ENCODE measurements at regions not wholly inside any gene's neighbourhood (a gene's known extent, or its start where the extent isn't known, plus 50 kb on each side); places are given as distances from the start of the nearest gene placed in this dataset.

DNA sequence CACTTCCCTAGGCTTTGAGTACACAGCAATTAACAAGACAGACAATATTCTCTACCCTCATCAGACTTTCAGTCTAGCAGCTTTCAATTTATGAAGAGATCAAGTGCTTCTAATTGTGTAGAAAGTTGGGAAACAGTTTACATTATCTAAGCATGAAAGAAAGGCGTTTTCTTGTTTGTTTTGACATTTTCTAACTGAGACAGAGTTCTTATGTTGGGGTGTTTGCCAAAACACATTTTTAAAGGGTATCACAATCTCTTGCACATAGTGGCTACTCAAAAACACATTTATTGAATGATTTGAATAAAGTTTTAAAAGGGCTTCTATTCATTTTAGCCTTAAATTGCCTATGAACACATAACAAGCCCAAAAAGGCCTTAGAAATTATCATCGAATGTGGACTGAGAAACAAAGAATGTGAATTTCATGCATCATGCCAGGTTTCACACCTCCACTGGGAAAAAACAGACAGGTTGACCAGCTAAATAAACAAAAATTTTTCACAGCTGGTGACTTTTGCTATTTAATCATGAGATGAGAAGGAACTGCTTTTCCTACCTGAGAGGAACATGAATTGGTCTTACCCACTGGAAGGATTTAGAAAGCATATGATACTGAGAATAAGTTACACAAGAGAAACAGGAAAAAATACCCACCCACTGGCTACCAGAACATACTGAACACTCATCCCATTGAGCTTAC is 394.5 kb upstream of the PKN2 start:
- Histone ChIP-seq H3K9ac (ENCODE audit: control insufficient read depth, insufficient read depth, low read length) (no peak overlapping the region), H3K27me3 (replicated peaks in 1 of 2; ENCODE audit: control insufficient read depth in 2 of 2, insufficient read depth in 2 of 2, low read length in 1 of 2) (no peaks in the 10 kb centered on the region), H3K79me2 (ENCODE audit: control insufficient read depth, insufficient read depth, low read length) (no peaks in the 10 kb centered on the region), H3K36me3 (ENCODE audit: control insufficient read depth in 2 of 2, insufficient read depth in 2 of 2, low read length in 1 of 2) (no peaks in the 10 kb centered on the region), H3K9me3 (replicated peaks; ENCODE audit: control insufficient read depth, insufficient read depth, low read length) (no peaks in the 10 kb centered on the region), H4K20me1 (ENCODE audit: control insufficient read depth, insufficient read depth) (no peaks in the 10 kb centered on the region), H2AFZ (ENCODE audit: control insufficient read depth, low read depth, low read length) (no peak overlapping the region), H3K4me2 (ENCODE audit: control insufficient read depth, insufficient read depth) (no peak overlapping the region), H3K27ac (ENCODE audit: control insufficient read depth, insufficient read depth) (no peak overlapping the region), H3K4me1 (ENCODE audit: control insufficient read depth, insufficient read depth, low read length) (no peaks in the 10 kb centered on the region), H3K4me3 (no peak overlapping the region)
- SMC1A ChIA-PET (ENCODE audit: uncharacterized antibody, unreplicated experiment): no interaction called here
- ATAC-seq (no peak), FAIRE-seq (no peak), DNase-seq (ENCODE audit: low read depth, low spot score) (no peak)
- no TSS peak for BruUV-seq (replicated peaks)
- in situ Hi-C loops (cut with MboI): no loop called here
- intact Hi-C loops (cut with micrococcal nuclease; ENCODE audit: unreplicated experiment): loop anchor here (10.0 kb wide), 1 partner anchor 55 kb away; no protein-coding TSS in a partner anchor
- RAD21 ChIA-PET (ENCODE audit: unreplicated experiment): no interaction called here
- CTCF ChIA-PET: no interaction called here
- 15% methylated on average over 2 of the region's 2 CpGs for WGBS (ENCODE audit: insufficient coverage, insufficient replicate concordance, low lambda C conversion rate, missing lambda C conversion rate)
- POLR2A ChIA-PET: no interaction called here
- no peak for TF ChIP-seq MXI1 (IDR thresholded peaks at IDR 0.05; ENCODE audit: low read depth, low read length)
- TF ChIP-seq NFYA (IDR thresholded peaks at IDR 0.05; ENCODE audit: borderline replicate concordance, low read depth, low read length): no peak
- no peak for TF ChIP-seq ZNF207 (IDR thresholded peaks at IDR 0.05; ENCODE audit: borderline replicate concordance)
- TF ChIP-seq, protein P1, sequence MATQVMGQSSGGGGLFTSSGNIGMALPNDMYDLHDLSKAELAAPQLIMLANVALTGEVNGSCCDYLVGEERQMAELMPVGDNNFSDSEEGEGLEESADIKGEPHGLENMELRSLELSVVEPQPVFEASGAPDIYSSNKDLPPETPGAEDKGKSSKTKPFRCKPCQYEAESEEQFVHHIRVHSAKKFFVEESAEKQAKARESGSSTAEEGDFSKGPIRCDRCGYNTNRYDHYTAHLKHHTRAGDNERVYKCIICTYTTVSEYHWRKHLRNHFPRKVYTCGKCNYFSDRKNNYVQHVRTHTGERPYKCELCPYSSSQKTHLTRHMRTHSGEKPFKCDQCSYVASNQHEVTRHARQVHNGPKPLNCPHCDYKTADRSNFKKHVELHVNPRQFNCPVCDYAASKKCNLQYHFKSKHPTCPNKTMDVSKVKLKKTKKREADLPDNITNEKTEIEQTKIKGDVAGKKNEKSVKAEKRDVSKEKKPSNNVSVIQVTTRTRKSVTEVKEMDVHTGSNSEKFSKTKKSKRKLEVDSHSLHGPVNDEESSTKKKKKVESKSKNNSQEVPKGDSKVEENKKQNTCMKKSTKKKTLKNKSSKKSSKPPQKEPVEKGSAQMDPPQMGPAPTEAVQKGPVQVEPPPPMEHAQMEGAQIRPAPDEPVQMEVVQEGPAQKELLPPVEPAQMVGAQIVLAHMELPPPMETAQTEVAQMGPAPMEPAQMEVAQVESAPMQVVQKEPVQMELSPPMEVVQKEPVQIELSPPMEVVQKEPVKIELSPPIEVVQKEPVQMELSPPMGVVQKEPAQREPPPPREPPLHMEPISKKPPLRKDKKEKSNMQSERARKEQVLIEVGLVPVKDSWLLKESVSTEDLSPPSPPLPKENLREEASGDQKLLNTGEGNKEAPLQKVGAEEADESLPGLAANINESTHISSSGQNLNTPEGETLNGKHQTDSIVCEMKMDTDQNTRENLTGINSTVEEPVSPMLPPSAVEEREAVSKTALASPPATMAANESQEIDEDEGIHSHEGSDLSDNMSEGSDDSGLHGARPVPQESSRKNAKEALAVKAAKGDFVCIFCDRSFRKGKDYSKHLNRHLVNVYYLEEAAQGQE (IDR thresholded peaks at IDR 0.05; ENCODE audit: low read depth, low read length): no peak
- TF ChIP-seq SMAD1 (IDR thresholded peaks at IDR 0.05; ENCODE audit: low read depth, partially characterized antibody): no peak
- TF ChIP-seq, protein P2, sequence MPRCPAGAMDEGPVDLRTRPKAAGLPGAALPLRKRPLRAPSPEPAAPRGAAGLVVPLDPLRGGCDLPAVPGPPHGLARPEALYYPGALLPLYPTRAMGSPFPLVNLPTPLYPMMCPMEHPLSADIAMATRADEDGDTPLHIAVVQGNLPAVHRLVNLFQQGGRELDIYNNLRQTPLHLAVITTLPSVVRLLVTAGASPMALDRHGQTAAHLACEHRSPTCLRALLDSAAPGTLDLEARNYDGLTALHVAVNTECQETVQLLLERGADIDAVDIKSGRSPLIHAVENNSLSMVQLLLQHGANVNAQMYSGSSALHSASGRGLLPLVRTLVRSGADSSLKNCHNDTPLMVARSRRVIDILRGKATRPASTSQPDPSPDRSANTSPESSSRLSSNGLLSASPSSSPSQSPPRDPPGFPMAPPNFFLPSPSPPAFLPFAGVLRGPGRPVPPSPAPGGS (IDR thresholded peaks at IDR 0.05; ENCODE audit: borderline replicate concordance, insufficient read depth, low read depth, low read length, poor library complexity, severe bottlenecking): no peak
- TF ChIP-seq SPI1 (IDR thresholded peaks at IDR 0.05; ENCODE audit: borderline replicate concordance, insufficient read depth, low read depth, low read length): no peak
- TF ChIP-seq CHD1 (IDR thresholded peaks at IDR 0.05; ENCODE audit: low read depth, low read length): no peak
- no peak for TF ChIP-seq CBX3 (IDR thresholded peaks at IDR 0.05; ENCODE audit: borderline replicate concordance, low read depth)
- TF ChIP-seq SIX5 (IDR thresholded peaks at IDR 0.05; ENCODE audit: low read depth, low read length, severe bottlenecking): no peak
- TF ChIP-seq SREBF1 (IDR thresholded peaks at IDR 0.05; ENCODE audit: low read length): no peak
- TF ChIP-seq NFXL1 (IDR thresholded peaks at IDR 0.05; ENCODE audit: borderline replicate concordance): no peak
- no peak for TF ChIP-seq ZZZ3 (IDR thresholded peaks at IDR 0.05; ENCODE audit: control insufficient read depth, insufficient read length, low read depth)
- no peak for TF ChIP-seq GATAD2B (conservative IDR thresholded peaks at IDR 0.05; ENCODE audit: low read depth)
- TF ChIP-seq, protein P3, sequence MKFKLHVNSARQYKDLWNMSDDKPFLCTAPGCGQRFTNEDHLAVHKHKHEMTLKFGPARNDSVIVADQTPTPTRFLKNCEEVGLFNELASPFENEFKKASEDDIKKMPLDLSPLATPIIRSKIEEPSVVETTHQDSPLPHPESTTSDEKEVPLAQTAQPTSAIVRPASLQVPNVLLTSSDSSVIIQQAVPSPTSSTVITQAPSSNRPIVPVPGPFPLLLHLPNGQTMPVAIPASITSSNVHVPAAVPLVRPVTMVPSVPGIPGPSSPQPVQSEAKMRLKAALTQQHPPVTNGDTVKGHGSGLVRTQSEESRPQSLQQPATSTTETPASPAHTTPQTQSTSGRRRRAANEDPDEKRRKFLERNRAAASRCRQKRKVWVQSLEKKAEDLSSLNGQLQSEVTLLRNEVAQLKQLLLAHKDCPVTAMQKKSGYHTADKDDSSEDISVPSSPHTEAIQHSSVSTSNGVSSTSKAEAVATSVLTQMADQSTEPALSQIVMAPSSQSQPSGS (IDR thresholded peaks at IDR 0.05; ENCODE audit: low read length): no peak
- TF ChIP-seq NR2F1 (conservative IDR thresholded peaks at IDR 0.05): no peak
- TF ChIP-seq CREB1 (IDR thresholded peaks at IDR 0.05; ENCODE audit: low read depth): no peak

Measured in GM12878 (cell line).